ENCODE measurements at regions not wholly inside any gene's neighbourhood (a gene's known extent, or its start where the extent isn't known, plus 50 kb on each side); places are given as distances from the start of the nearest gene placed in this dataset.

- DNase-seq = no peak
These were observed 454.0 kb upstream of the SORCS1 start for GRCh38 chr10:107618504-107618994.

DNA sequence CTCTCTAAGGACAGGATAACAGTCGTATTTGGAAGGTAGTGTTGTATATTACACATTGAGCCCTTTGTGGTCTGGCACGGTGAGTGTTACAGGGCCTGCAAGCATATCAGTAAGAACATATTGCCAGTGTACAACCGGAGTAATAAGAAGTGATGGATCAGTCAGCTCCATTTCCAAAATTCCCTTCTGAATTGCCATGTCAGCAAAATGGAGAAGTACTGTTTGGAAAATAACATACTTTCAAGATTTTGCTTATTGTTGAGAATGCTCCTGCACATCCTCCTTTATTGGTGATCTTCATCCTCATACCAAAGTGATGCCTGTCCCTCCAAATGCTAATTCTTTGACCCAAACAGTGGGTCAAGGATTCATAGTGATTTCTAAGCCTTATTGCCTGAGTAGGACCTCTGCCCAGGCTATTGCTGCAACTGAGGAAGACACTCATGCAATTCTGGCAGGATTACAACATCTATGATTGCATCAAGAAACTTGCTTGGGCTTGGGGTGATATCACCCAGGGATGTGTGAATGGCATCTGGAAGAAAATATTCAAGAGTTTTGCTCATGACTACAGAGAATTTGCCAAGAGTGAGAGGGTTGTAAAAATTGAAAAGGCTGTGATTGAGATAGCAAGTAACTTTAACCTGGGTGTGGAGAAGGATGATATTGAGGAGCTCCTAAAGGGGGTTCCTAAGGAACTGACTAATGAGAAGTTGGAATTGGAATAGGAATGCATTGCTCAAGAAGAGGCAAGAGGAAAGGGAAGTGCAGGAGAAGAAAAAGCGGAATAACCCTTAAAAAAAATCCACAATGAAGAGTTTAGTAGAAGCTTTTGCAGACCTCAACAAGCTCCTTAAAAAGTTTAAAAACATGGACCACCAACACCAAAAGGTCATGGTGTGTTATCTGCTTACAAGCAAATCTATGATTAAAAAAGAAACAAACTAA lies 452.2 kb upstream of the SORCS1 start:
- DNase-seq = no peak

DNA sequence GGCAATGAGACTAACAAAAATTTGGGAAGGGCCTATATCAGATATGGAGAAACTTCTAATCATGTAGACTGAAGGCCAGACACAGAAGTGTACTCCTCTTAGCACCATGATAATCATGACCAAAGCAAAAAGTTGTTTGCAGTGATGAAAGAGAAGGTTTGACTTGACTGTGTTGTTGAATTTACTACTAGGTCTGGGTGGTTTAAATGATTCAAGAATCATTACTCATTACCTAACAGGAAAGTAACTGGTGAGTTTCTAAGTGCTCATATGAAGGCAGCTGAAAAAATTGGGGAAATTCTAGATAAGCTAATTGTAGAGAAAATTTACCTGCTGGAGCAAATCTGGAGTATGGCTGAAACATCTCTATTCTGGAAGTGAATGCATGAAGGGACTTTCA lies 451.5 kb upstream of the SORCS1 start:
- no peak for DNase-seq

DNA sequence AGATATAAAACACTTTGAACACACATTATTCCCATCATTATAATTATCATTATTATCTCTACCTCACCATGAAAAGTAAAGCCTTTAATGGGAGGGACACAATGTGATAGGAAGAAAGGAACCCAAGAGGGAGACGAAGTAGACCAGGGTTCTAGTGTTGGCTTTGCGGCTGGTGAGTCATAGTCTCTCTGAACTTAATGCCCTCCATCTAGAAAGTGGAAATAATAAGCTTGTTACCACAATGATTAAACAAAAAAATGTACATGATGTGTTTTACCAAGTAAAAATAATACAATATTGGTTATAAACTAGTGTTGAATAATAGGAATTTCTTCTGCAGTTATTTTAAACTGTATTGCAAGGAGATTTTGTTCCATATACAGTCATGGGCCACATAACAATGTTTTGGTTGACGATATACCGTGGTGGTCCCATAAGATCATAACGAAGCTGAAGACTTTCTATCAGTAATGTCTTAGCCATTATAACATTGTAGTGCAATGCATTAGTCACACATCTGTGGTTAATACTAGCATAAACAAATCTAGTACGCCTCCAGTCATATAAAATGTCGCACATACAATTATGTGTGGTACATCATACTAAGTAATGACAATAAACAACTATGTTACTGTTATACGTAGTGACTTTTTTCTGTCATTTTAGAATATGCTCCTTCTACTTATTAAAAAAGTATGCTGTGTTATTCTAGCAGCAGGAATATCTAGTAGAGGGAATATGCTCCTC lies 450.6 kb upstream of the SORCS1 start:
- no peak for DNase-seq

- DNase-seq = no peak
These were observed 446.6 kb upstream of the SORCS1 start for GRCh38 chr10:107611115-107611514.

DNA sequence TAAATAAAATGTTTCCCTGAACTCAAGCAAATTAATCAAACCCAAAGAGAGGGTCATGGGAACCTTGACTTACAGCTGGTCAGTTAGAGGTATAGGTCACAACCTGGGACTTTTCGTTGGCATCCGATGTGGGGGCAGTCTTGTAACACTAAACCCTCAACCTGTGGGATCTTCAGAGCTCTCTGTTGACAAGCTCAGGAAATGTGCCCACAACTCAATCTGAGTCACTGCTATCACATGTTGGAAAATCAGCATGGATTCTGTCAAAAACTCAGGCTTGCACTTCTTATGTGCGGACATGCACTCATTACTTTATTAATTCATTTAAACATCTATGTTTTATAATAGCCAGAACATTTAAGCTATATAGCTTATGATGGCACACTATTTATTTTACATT lies 424.6 kb upstream of the SORCS1 start:
- no peak for DNase-seq

- DNase-seq = no peak
These were observed 421.1 kb upstream of the SORCS1 start for GRCh38 chr10:107585630-107586029.

DNA sequence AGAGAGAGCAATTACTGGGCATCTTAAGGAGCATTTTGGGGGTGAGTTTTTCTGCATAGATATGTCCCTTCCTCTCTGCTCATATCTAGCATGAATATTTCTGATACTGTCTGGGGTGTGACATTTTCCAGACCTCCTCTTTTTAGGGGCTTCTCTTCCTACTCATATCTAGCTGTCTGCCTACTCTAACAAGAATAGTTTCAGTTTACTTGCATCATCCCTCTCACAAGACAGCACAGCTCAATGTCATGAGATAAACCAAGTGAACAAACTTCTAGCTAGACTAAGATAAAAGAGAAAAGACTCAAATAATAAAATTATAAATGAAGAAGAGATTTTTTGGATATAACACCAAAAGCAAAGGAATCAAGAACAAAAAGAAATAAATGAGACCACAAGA lies 419.5 kb upstream of the SORCS1 start:
- DNase-seq = no peak

GRCh38 chr10:107579970-107580369 lies 415.5 kb upstream of the SORCS1 start:
- DNase-seq = no peak

- no peak for DNase-seq
These were observed 412.7 kb upstream of the SORCS1 start for GRCh38 chr10:107577221-107577620.

DNA sequence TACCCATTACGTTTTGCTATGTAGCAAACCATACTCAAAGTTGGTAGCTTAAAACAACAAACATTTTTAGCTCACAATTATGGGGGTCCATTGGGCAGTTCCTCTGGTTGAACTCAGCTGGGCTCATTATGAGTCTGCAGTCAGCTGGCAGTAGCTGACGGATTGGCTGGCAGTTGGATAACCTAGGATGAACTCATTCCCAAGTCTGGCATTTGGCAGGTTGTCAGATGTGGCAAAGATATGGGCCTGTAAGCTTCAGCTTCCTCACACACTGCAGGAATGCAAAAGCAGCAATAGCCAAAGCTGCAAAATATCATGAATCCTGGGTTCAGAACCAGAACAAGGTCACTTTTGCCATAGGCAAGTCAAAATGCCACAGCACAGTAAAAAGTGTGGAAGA lies 412.2 kb upstream of the SORCS1 start:
- DNase-seq = no peak

DNA sequence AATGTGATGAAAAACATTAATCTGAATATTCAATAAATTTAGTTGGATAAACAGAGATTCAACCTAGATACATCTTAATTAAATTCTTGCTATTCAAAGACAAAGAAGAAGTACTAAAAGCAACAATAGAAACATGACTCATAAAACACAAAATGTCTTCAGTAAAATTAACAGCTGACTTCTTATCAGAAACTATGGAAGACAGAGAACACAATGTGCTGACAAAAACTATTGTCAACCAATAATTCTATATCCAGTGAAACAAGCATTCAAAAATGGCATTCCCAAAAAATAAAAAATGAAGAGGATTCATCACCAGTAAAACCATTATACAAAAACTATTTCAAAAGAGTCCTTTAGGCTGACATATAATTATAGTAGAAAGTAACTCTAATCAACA lies 400.5 kb upstream of the SORCS1 start:
- DNase-seq = no peak

DNA sequence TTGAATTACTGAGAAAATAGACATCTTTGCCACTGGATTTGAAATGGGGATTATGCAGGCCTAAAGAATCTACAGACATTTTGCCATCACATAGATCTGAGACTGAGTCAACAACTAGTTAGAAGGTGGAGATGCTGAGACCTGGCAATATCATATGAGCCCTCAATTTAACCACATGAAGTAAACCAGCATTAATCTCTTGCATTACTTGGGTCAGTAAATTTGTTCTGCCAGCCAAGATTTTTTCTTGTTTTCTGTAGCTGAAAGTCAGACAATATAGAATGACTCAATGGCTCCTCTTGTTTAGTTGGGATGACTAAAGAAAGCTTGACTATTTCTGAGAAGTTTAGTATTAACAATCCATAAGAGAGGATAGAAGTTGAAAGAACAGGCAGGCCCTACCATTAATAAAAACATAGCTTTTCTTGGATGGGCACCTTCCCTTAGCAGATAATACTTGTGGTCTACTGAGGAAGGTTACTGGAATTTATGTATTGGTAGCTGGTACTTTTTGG lies 396.7 kb upstream of the SORCS1 start:
- DNase-seq = no peak

DNA sequence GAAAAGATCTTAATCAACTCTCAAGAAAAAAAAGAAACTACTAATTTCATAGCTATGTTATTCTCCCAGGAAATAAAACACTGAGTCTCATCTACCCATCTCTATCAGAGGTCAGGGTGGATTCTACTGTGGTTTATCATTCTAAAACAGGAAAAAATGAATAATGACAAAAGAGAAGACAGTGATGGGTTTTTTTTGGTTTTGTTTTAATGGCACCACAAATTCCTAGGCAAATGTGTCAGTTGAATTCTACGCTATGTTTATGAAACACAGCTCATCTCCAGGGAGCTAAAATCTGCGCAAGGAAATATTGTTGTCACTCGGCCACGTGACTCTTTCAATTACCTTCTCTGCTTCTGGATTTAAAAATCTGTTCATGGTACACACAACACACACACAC lies 393.4 kb upstream of the SORCS1 start:
- DNase-seq = no peak

- no peak for DNase-seq
These were observed 389.8 kb upstream of the SORCS1 start for GRCh38 chr10:107554333-107554732.

GRCh38 chr10:107553470-107553869 lies 389.0 kb upstream of the SORCS1 start:
- no peak for DNase-seq

DNA sequence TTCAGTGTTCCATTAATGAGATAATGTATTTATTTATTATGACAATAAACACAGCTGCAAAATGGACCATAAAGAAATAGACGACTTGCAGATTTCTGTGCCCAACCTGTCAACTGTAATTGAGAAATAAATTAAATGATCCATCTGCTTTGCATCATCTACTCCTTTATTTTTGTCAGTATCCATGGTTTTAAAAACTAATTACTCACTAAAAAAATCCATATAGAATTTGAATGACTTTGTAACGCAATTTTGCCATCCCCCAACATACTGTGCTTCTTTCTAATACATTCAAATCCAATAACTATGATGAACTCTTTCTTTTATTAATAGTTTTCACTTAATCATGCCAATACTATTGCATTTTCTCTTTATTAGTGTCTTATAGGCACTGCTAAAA lies 388.5 kb upstream of the SORCS1 start:
- DNase-seq = no peak

DNA sequence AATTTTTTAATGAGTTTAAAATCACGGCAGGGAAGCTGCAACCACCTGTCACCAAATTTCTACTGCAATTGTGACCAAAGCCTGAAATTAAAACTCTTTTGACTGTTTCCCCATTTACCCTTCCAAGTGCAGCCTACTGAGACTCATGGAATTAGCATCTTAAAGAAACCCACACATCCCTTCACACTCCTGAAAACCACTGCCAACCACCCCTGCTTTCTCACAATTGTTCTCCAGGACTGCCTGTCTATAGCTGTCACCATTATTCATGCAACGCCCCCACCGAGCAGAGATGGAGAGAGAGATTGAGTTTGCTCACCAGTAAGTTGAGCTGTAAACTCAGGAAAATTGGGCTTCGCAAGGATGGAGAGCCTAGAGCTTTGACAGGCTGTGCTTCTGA lies 383.8 kb upstream of the SORCS1 start:
- no peak for DNase-seq

- DNase-seq = no peak
These were observed 382.5 kb upstream of the SORCS1 start for GRCh38 chr10:107546986-107547385.

GRCh38 chr10:107546284-107546683 lies 381.8 kb upstream of the SORCS1 start:
- DNase-seq = no peak

DNA sequence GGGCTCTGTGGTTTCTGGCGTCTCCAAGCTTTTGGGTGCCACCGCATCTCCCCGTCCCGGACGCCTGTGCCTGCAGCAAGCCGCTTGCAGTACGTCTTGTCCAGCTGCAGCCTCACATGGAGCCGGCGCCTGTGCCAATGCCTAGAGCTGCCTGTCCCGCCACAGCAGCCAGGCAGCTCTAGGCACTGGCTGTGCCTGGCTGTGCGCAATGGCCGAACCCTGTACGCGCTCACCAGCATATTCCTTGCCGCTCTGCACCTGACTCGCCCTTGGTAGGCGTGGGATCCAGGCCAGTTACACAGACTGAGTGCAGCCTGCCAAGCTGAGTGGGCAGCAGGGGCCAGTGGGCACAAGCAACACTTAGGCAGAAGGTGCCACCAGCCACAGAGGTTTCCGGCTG lies 381.2 kb upstream of the SORCS1 start:
- DNase-seq = no peak

- DNase-seq = no peak
These were observed 380.4 kb upstream of the SORCS1 start for GRCh38 chr10:107544706-107545520.

All from muscle of arm (tissue), 1 donor.